SU-DHL-6 (cell line): ENCODE measurements at regions not wholly inside any gene's neighbourhood (a gene's known extent, or its start where the extent isn't known, plus 50 kb on each side); places are given as distances from the start of the nearest gene placed in this dataset.
"Not testable (repeated sequence)": the region's sequence is repeated elsewhere in the genome, so short reads cannot be mapped to it uniquely, and the experiment has no call there.

Experiments
- EZH2phosphoT487 ChIP-seq: fragments of 200-600 bp; sonication (generic), shearing (Covaris generic); conservative IDR thresholded peaks from 2 replicates; pipeline ENCODE4 v1.6.1; 2018; ENCODE audit warnings: mild to moderate bottlenecking, antibody characterized with exemption, low read length, moderate library complexity, mixed read lengths
- TF ChIP-seq, protein P1 (sequence below): fragments of 200-600 bp; sonication (generic); IDR thresholded peaks from one replicate; pipeline ENCODE4 v1.5.1; 2017; ENCODE audit warnings: antibody characterized with exemption, mild to moderate bottlenecking, low read length, moderate library complexity; ENCODE audit not compliant: insufficient read depth, poor library complexity, severe bottlenecking

DNA sequence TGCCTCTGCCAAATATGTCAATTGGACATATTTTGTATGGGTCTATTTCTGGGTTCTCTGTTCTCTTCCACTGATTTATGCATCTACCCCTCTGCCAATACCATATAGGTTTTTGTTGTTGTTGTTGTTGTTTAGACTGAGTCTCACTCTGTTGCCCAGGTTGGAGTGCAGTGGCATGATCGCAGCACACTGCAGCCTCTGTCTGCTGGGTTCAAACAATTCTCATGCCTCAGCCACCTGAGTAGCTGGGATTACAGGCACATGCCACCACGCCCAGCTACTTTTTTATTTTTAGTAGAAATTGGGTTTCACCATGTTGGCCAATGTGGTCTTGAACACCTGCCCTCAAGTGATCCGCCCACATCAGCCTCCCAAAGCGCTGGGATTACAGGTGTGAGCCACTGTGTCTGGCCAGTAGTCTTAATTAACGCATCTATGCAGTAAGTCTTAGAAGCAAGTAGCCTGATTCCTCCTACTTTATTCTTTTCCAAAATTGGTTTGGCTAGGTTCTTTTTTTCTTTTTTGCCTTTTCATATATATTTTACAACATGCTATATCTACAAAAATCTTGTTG lies 103.5 kb downstream of the PRR15 start:
- TF ChIP-seq, protein P1, sequence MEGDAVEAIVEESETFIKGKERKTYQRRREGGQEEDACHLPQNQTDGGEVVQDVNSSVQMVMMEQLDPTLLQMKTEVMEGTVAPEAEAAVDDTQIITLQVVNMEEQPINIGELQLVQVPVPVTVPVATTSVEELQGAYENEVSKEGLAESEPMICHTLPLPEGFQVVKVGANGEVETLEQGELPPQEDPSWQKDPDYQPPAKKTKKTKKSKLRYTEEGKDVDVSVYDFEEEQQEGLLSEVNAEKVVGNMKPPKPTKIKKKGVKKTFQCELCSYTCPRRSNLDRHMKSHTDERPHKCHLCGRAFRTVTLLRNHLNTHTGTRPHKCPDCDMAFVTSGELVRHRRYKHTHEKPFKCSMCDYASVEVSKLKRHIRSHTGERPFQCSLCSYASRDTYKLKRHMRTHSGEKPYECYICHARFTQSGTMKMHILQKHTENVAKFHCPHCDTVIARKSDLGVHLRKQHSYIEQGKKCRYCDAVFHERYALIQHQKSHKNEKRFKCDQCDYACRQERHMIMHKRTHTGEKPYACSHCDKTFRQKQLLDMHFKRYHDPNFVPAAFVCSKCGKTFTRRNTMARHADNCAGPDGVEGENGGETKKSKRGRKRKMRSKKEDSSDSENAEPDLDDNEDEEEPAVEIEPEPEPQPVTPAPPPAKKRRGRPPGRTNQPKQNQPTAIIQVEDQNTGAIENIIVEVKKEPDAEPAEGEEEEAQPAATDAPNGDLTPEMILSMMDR, result not testable (repeated sequence)
- TF ChIP-seq EZH2phosphoT487, result not testable (repeated sequence)
